Neural cell (in vitro differentiated cells): ENCODE measurements at regions not wholly inside any gene's neighbourhood (a gene's known extent, or its start where the extent isn't known, plus 50 kb on each side); places are given as distances from the start of the nearest gene placed in this dataset.

ENCODE experiments used
- H2AFZ ChIP-seq: fragments of 200-600, 300-800 bp; sonication (generic), shearing (Covaris generic); 2 replicates; pipeline ENCODE4 v1.6.0; 2014; ENCODE audit warnings: low read depth, mild to moderate bottlenecking, antibody characterized with exemption, low read length, moderate library complexity
- H3F3A ChIP-seq: fragments of 200-600 bp; shearing (Covaris generic); 2 replicates; pipeline ENCODE4 v1.6.1; 2016; ENCODE audit warnings: mild to moderate bottlenecking, moderate library complexity, mixed read lengths, antibody characterized with exemption, low read length; ENCODE audit not compliant: insufficient read depth, poor library complexity, severe bottlenecking
- H3K27ac ChIP-seq: fragments of 200-600, 300-800 bp; sonication (generic), shearing (Covaris generic); 2 replicates; pipeline ENCODE4 v1.5.1; 2014; ENCODE audit warnings: mild to moderate bottlenecking, low read length, moderate library complexity
- H3K27me3 ChIP-seq: fragments of 300-800, 200-600 bp; sonication (generic), shearing (Covaris generic); 2 replicates; pipeline ENCODE4 v1.6.0; 2014; ENCODE audit warnings: mild to moderate bottlenecking, low read depth, low read length, moderate library complexity; ENCODE audit not compliant: insufficient read depth
- H3K36me3 ChIP-seq: fragments of 300-800, 200-600 bp; sonication (generic), shearing (Covaris generic); 2 replicates; pipeline ENCODE4 v1.5.1; 2014; ENCODE audit warnings: mild to moderate bottlenecking, antibody characterized with exemption, low read length, moderate library complexity; ENCODE audit not compliant: insufficient read depth
- H3K4me2 ChIP-seq: fragments of 300-800, 200-600 bp; sonication (generic), shearing (Covaris generic); 2 replicates; pipeline ENCODE4 v1.6.0; 2014; ENCODE audit warnings: mild to moderate bottlenecking, low read length
- H3K4me3 ChIP-seq: fragments of 300-800, 200-600 bp; sonication (generic), shearing (Covaris generic); 2 replicates; pipeline ENCODE4 v1.5.1; 2014; ENCODE audit warnings: mild to moderate bottlenecking, low read length, moderate library complexity
- H3K79me2 ChIP-seq: fragments of 200-600 bp; shearing (Covaris generic); replicated peaks from 2 replicates; pipeline ENCODE4 v1.6.0; 2014; ENCODE audit warnings: mild to moderate bottlenecking, low read length, moderate library complexity; ENCODE audit not compliant: insufficient read depth
- H3K9ac ChIP-seq: fragments of 300-800, 200-600 bp; sonication (generic), shearing (Covaris generic); 2 replicates; pipeline ENCODE4 v1.6.1; 2016; ENCODE audit warnings: mild to moderate bottlenecking, low read length, mixed read lengths
- H3K9me2 ChIP-seq: fragments of 200-600 bp; shearing (Covaris generic); 2 replicates; pipeline ENCODE4 v1.6.1; 2016; ENCODE audit warnings: mild to moderate bottlenecking, low read length, mixed read lengths; ENCODE audit not compliant: insufficient read depth
- H3K9me3 ChIP-seq: fragments of 200-600, 300-800 bp; sonication (generic), shearing (Covaris generic); 2 replicates; pipeline ENCODE4 v1.6.1; 2016; ENCODE audit warnings: mild to moderate bottlenecking, mixed run types, low read length, moderate library complexity, mixed read lengths
- H4K20me1 ChIP-seq: fragments of 200-600 bp; shearing (Covaris generic); 2 replicates; pipeline ENCODE4 v1.6.1; 2016; ENCODE audit warnings: mild to moderate bottlenecking, mixed run types; ENCODE audit not compliant: insufficient read depth
- EP300 ChIP-seq: fragments of 450-650 bp; conservative IDR thresholded peaks from 2 replicates; pipeline ENCODE4 v1.6.1; 2014; ENCODE audit warnings: antibody characterized with exemption, mild to moderate bottlenecking, moderate library complexity; ENCODE audit not compliant: poor library complexity, severe bottlenecking
- EZH2 ChIP-seq: fragments of 200-600, 300-800 bp; shearing (Covaris generic), sonication (generic); IDR thresholded peaks from 2 replicates; pipeline ENCODE4 v1.6.1; 2014; ENCODE audit warnings: antibody characterized with exemption, low read length, borderline replicate concordance, mild to moderate bottlenecking; ENCODE audit not compliant: insufficient read depth, poor library complexity, severe bottlenecking
- MXI1 ChIP-seq: fragments of 450-650 bp; conservative IDR thresholded peaks from 2 replicates; pipeline ENCODE4 v1.6.1; 2014; ENCODE audit warnings: antibody characterized with exemption, mild to moderate bottlenecking; ENCODE audit not compliant: poor library complexity, severe bottlenecking
- POLR2AphosphoS5 ChIP-seq: IDR thresholded peaks from 2 replicates; pipeline ENCODE4 v1.6.1; 2012
- RAD21 ChIP-seq: fragments of 450-650 bp; conservative IDR thresholded peaks from 2 replicates; pipeline ENCODE4 v1.6.1; 2014; ENCODE audit warnings: antibody characterized with exemption, mild to moderate bottlenecking, moderate library complexity
- SMC3 ChIP-seq: fragments of 450-650 bp; conservative IDR thresholded peaks from 2 replicates; pipeline ENCODE4 v1.6.1; 2014; ENCODE audit warnings: antibody characterized with exemption, mild to moderate bottlenecking, moderate library complexity; ENCODE audit not compliant: poor library complexity
- TAF1 ChIP-seq: IDR thresholded peaks from 2 replicates; pipeline ENCODE4 v1.6.1; 2012; ENCODE audit warnings: low read depth
- TF ChIP-seq, protein P1 (sequence below): IDR thresholded peaks from 2 replicates; pipeline ENCODE4 v1.6.1; 2012; ENCODE audit warnings: borderline replicate concordance
- TF ChIP-seq, protein P2 (sequence below): fragments of 450-650 bp; IDR thresholded peaks from 2 replicates; pipeline ENCODE4 v1.5.1; 2014; ENCODE audit warnings: antibody characterized with exemption, mild to moderate bottlenecking, moderate library complexity; ENCODE audit not compliant: poor library complexity, severe bottlenecking

DNA sequence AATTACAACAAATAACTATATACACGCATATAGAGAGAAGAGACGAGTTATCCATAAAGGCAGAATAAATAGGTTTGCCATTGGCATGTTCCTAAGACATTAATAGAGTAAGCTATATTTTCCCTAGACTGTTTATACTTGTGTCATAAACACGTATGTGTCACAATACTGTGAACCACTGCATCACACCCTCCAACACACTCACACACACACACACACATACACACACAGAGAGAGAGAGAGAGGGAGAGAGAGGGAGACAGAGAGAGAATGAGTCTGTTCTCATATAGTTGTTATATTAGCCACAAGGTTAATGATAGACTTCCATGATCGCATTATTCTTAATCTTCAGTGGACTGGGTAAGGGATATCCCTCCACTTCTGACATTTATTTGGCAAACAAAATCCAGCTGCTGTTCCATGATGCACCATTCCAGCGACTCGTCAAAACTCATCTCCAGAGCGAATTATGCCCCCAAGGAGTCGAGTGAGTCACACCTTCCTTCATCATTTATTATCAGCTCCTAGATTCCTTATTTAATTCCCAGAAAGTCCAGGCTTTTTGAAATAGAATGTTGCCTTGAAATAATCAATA, 82.8 kb upstream of the HIVEP1 start:
- no peak overlapping the region for H3K9ac ChIP-seq
- no peaks in the 10 kb centered on the region for H4K20me1 ChIP-seq
- H3K27me3 ChIP-seq = no peaks in the 10 kb centered on the region
- no peak for TF ChIP-seq SMC3
- TF ChIP-seq RAD21 = no peak
- TF ChIP-seq, protein P1, sequence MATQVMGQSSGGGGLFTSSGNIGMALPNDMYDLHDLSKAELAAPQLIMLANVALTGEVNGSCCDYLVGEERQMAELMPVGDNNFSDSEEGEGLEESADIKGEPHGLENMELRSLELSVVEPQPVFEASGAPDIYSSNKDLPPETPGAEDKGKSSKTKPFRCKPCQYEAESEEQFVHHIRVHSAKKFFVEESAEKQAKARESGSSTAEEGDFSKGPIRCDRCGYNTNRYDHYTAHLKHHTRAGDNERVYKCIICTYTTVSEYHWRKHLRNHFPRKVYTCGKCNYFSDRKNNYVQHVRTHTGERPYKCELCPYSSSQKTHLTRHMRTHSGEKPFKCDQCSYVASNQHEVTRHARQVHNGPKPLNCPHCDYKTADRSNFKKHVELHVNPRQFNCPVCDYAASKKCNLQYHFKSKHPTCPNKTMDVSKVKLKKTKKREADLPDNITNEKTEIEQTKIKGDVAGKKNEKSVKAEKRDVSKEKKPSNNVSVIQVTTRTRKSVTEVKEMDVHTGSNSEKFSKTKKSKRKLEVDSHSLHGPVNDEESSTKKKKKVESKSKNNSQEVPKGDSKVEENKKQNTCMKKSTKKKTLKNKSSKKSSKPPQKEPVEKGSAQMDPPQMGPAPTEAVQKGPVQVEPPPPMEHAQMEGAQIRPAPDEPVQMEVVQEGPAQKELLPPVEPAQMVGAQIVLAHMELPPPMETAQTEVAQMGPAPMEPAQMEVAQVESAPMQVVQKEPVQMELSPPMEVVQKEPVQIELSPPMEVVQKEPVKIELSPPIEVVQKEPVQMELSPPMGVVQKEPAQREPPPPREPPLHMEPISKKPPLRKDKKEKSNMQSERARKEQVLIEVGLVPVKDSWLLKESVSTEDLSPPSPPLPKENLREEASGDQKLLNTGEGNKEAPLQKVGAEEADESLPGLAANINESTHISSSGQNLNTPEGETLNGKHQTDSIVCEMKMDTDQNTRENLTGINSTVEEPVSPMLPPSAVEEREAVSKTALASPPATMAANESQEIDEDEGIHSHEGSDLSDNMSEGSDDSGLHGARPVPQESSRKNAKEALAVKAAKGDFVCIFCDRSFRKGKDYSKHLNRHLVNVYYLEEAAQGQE = no peak
- TF ChIP-seq MXI1 = no peak
- TF ChIP-seq EZH2 = no peak
- TF ChIP-seq, protein P2, sequence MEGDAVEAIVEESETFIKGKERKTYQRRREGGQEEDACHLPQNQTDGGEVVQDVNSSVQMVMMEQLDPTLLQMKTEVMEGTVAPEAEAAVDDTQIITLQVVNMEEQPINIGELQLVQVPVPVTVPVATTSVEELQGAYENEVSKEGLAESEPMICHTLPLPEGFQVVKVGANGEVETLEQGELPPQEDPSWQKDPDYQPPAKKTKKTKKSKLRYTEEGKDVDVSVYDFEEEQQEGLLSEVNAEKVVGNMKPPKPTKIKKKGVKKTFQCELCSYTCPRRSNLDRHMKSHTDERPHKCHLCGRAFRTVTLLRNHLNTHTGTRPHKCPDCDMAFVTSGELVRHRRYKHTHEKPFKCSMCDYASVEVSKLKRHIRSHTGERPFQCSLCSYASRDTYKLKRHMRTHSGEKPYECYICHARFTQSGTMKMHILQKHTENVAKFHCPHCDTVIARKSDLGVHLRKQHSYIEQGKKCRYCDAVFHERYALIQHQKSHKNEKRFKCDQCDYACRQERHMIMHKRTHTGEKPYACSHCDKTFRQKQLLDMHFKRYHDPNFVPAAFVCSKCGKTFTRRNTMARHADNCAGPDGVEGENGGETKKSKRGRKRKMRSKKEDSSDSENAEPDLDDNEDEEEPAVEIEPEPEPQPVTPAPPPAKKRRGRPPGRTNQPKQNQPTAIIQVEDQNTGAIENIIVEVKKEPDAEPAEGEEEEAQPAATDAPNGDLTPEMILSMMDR = no peak
- TF ChIP-seq TAF1 = no peak
- no peak for TF ChIP-seq POLR2AphosphoS5
- TF ChIP-seq EP300 = no peak
- H3K9me3 ChIP-seq = no peaks in the 10 kb centered on the region
- H3K36me3 ChIP-seq = no peaks in the 10 kb centered on the region
- H3F3A ChIP-seq = no peaks in the 10 kb centered on the region
- H3K4me2 ChIP-seq = no peak overlapping the region
- H3K79me2 ChIP-seq = no peaks in the 10 kb centered on the region
- H3K9me2 ChIP-seq = no peaks in the 10 kb centered on the region
- H2AFZ ChIP-seq = no peak overlapping the region
- no peak overlapping the region for H3K27ac ChIP-seq
- H3K4me3 ChIP-seq = no peak overlapping the region

DNA sequence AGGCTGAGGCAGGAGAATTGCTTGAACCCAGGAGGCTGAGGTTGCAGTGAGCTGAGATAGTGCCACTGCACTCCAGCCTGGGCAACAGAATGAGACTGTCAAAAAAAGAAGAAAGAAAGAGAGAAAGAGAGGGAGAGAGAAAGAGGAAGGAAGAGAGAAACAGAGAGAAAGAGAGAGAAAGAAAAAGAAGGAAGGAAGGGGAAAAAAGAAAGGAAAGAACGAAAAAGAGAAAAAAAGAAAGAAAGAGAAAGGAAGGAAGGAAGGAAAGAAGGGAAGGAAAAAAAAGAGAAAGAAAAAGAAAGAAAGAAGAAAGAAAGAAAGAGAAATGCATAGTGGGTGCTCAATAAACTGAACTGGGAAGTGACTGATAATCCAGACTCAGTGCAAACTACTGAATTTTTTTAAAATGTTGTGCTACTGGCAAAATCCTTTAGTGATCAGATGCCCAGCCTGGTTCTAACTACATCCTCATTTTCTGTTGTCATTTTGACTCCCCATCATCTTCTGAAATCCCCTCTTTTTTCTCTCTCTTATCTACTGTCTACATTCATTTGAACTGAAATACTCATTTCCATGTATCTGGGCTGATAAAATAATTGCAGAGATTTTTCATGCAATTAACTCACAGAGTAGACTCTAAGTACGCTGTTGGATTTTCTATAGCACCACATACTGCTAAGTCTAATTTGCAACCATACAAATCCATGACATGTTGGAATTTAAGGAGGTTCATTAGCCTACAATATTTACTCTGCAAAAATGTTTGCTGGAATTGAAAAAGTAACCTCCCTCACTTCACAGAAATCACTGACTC, 85.3 kb upstream of the HIVEP1 start:
- Histone ChIP-seq H3F3A (no peaks in the 10 kb centered on the region), H3K79me2 (no peaks in the 10 kb centered on the region), H3K27ac (no peak overlapping the region), H3K9ac (no peak overlapping the region), H3K4me3 (no peak overlapping the region), H3K4me2 (no peak overlapping the region), H2AFZ (no peak overlapping the region), H3K9me3 (no peaks in the 10 kb centered on the region), H3K9me2 (no peaks in the 10 kb centered on the region), H4K20me1 (no peaks in the 10 kb centered on the region), H3K27me3 (no peaks in the 10 kb centered on the region), H3K36me3 (no peaks in the 10 kb centered on the region)
- TF ChIP-seq EP300 (no peak), RAD21 (no peak), POLR2AphosphoS5 (no peak), SMC3 (no peak), TAF1 (no peak), EZH2 (no peak), MXI1 (no peak)
- TF ChIP-seq, protein P1 = no peak
- TF ChIP-seq, protein P2 = no peak
